Inflammatory macrophage treated with lipopolysaccharide for 4 hours (primary cell): ENCODE measurements at regions not wholly inside any gene's neighbourhood (a gene's known extent, or its start where the extent isn't known, plus 50 kb on each side); places are given as distances from the start of the nearest gene placed in this dataset.
"Not testable (repeated sequence)": the region's sequence is repeated elsewhere in the genome, so short reads cannot be mapped to it uniquely, and the experiment has no call there.

ENCODE experiments used
- DNase-seq: peaks from one replicate; pipeline ENCODE4 v3.0.0-alpha.2; 2020

- DNase-seq: no peak
These were observed 168.0 kb downstream of the PHLDA1 start for GRCh38 chr12:75863533-75863932.

DNA sequence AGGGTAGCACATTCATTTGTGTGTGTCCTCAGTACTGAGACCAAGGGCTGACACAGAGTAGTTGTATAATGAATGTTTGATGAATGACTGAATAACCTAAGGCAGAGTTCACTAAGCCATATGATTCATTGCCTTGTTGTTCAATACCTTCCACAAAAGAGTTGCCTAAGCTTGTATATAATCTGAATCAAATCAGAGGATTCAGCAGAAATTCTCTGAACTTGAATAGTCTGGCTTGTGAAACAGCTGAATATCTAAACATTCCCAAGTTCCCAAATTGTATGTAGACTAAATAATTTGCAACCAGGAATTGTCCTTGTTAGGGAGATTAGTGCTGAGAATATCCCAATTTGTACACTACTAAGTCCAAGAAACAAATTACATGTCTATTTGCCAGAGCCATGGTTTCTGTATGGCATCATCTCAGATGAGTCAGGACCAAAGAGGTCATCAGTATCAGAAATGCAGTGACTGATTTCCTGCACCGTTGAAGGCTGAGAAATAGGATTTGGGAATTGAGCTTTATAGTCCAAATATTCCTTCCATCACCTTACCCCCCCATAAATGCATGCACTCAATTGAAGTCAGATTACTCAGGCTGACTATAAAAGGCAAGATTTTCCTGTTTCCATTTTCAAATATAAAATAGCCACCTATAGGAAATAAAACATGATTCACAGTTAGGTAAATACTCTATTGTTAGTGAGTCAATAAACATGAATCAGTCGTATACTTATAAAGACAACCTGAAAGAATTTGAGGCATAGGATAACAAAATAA lies 168.7 kb downstream of the PHLDA1 start:
- peak; percentile 49 for DNase-seq

DNA sequence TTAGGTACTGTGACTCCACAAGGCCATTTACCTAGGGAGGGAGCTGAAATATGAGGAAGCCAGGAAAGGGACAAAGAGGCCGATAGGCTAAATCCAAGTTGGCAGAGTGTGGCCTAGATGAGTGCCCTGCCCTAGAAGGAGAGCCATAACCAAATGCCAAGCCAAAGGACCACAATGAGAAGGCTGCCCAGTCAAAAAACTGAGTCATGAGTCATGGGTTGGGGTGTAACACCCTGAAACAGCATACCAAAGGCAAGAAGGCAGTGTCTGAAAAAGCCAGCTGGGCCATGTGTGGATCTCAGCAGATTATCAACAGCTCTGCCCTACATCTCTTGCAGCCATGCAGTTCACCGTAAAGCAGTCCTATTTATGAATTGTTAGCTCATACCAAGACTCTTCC lies 171.7 kb downstream of the PHLDA1 start:
- DNase-seq: no peak

- no peak for DNase-seq
These were observed 175.3 kb downstream of the PHLDA1 start for GRCh38 chr12:75856235-75856634.

GRCh38 chr12:75855360-75855759 lies 176.2 kb downstream of the PHLDA1 start:
- no peak for DNase-seq

GRCh38 chr12:75854681-75855309 lies 176.8 kb downstream of the PHLDA1 start:
- peak; percentile 26 for DNase-seq

DNA sequence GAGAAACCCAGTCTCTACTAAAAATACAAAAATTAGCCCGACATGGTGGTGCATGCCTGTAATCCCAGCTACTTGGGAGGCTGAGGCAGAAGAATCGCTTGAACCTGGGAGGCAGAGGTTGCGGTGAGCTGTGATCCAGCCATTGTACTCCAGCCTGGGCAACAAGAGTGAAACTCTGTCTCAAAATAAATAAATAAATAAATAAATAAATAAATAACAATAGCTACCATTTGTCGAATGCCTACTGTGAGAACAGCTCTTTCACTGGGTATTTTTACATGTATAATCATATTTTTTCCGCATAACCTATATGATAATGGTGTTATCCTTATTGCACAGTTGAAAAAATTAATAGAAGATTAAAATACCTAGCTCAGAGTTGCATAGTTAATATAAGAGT lies 177.4 kb downstream of the PHLDA1 start:
- not testable (repeated sequence) for DNase-seq

- peak; percentile 4 for DNase-seq
These were observed 177.9 kb downstream of the PHLDA1 start for GRCh38 chr12:75853626-75854025.

DNA sequence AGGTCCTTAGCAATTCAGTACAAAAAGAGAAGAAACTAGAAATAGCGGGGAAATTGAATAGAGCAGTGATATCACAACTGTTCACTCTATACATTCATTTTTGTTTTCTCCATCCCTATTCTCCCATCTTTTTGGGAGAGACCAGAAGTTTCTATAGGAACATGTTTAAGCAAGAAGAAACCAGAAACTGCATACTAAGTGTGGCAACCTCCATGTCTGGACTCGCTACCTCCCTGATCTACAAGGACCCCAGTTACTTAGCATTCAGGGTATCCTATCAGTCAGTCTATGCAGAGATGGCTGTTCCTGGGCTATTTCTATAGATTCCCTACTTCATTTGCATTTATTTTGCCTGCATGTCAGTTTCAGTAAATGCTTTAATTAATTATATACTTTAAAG lies 178.6 kb downstream of the PHLDA1 start:
- no peak for DNase-seq

DNA sequence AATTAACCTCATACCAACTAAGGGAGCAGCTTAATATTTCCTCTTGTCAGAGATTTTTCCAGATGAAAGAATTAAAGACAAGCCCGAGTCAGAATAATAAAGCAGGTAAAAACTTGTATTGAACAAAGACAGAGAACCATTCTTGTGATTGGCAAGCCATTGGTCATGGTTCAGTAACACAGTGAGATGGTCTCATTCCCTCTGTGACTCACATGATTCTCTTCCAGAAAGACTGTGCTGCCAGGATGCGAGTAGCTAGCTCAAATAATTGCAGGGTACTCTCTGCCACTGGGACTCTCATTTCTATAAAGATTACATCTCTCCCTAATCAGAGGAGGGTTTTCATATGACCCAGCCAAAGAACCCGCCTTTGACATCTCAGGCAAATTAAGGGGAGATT lies 179.4 kb downstream of the PHLDA1 start:
- DNase-seq: no peak

DNA sequence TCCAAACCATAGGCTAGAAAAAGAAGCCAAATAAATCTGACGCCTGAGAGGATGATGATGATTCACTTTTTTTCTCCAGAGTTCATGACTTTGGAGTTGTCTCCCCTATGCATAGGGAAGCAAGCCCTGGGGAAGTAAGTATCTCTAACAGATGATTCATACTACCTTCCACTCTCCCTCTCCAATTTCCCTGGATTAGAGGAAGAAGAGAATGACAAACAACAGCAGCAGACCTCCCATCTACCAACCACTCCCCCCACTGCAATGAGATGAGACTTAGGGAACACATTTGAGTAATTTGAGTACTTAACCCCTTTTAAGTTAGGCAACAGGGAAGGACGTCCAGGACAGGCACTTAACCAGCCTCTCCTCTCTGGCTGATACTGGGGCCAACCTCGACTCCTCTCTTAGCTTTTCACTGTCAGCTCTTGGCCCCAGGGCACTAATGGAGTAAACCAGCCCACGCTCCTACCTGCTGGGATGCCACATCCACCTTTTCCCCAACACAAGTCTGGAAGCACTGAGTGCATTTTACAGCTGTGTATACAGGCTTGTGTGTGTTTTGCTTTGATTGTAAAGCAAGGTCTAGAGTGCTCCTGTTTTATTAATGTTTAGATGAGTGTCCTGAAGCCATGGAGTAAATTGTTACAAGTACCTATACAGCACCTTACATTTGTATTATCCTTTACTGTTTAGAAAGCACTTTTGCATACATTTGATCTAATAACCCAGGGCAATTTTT lies 180.7 kb downstream of the PHLDA1 start:
- peak; percentile 41 for DNase-seq

GRCh38 chr12:75848961-75849360 lies 182.6 kb downstream of the PHLDA1 start:
- DNase-seq: no peak

- no peak for DNase-seq
These were observed 183.1 kb downstream of the PHLDA1 start for GRCh38 chr12:75848431-75848925.

DNA sequence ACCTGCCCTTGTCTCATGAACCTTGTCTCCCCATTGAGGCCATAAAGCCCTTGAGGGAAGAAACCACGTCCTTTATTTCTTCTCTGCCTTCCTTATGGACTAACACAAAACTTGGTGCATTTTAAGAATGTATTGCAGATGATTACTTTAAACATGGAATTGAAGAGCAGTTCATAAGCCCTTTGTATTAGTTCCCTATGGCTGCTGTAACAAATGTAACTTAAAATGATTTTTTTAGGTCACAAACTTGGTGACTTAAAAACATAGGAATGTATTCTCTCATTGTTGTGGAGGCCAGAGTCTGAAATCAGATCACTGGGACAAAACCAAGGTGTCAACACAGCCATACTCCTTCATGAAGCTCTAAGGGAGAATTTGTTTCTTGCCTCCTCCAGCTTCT lies 185.5 kb downstream of the PHLDA1 start:
- no peak for DNase-seq

- DNase-seq: no peak
These were observed 186.6 kb downstream of the PHLDA1 start for GRCh38 chr12:75844985-75845384.

DNA sequence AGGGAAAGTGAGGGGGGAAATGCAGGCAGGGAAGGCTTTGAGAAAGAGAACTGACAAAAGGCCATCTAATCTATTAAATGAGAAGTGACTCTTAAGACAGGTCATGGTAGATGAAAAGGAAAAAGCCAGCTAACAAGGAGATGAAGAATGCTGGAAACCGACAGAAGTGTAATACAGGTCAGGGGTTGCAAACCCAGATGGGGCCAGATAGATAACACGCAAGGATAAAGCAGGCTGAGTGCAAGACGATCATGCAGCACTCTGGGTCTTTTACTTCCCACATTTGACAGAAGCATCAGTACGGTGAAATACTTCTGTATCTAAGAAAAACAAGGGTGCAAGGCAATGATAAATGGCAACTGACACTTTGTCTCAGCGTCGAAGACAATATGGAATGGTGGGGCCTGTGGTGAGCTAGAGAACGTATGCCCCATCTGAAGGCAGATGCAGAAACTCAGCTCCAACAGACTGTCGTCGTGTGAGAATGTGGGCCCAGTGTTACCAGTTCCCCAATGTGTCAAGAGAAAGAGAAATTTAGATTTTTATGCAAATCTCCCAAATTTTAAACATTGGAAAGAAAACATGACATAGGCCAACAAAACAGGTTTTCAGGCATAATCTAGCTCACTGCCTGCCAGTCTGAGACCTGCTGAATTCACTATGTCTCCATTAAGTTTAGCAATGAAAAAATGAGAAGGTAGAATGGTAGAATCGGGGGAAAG lies 187.4 kb downstream of the PHLDA1 start:
- no peak for DNase-seq

DNA sequence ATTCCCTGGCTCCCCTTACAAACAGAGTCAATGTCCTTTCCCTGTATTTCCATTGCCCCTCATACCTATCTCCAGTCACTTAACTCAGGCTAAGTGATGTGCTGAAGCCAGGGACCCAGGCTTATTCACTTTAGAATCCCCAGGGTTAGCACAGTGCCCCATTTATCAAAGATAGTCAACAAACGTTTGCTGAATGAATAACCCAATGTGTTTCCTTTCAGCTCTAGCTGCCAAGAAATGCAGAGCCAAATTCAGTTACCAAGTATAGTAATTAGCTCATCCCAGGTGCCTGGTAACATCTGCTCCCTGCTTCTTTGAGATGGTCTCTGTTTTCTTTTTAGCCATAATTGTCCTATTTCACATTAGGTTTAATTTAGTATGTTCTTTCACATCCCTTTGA lies 189.5 kb downstream of the PHLDA1 start:
- no peak for DNase-seq

- DNase-seq: no peak
These were observed 190.6 kb downstream of the PHLDA1 start for GRCh38 chr12:75840994-75841355.

- no peak for DNase-seq
These were observed 193.3 kb downstream of the PHLDA1 start for GRCh38 chr12:75838309-75838708.

- DNase-seq: no peak
These were observed 193.9 kb downstream of the PHLDA1 start for GRCh38 chr12:75837700-75838099.

- DNase-seq: no peak
These were observed 195.0 kb downstream of the PHLDA1 start for GRCh38 chr12:75836533-75836932.

- no peak for DNase-seq
These were observed 197.0 kb downstream of the PHLDA1 start for GRCh38 chr12:75834591-75834990.

GRCh38 chr12:75833268-75833667 lies 198.3 kb downstream of the PHLDA1 start:
- no peak for DNase-seq
